ENCODE measurements at regions not wholly inside any gene's neighbourhood (a gene's known extent, or its start where the extent isn't known, plus 50 kb on each side); places are given as distances from the start of the nearest gene placed in this dataset.

- H2AFZ ChIP-seq (ENCODE audit: low read depth, low read length), result peak overlapping the region; percentile 83
- H3K4me3 ChIP-seq (ENCODE audit: insufficient read depth, low read depth, low read length), result peak overlapping the region; percentile 49
- H4K20me1 ChIP-seq (ENCODE audit: insufficient read depth, low read length), result no peaks in the 10 kb centered on the region
- Mint-ChIP-seq H3K27ac (ENCODE audit: unreplicated experiment) (no peak overlapping the region), H3K4me3 (ENCODE audit: unreplicated experiment) (peak overlapping the region; percentile 79), H3K36me3 (ENCODE audit: low read depth, unreplicated experiment) (no peaks in the 10 kb centered on the region), H3K27me3 (ENCODE audit: low read depth, unreplicated experiment) (peaks cover 10% of the 10 kb centered on the region), H3K9me3 (ENCODE audit: unreplicated experiment) (peaks cover 9% of the 10 kb centered on the region), H3K4me1 (ENCODE audit: low read depth, unreplicated experiment) (no peaks in the 10 kb centered on the region)
- no peaks in the 10 kb centered on the region for H3K36me3 ChIP-seq (ENCODE audit: insufficient read depth, low read length)
- H3K79me2 ChIP-seq (ENCODE audit: insufficient read depth, low read length), result no peaks in the 10 kb centered on the region
- H3K27ac ChIP-seq (ENCODE audit: low read depth, low read length), result no peak overlapping the region
- peak; percentile 43 for DNase-seq (ENCODE audit: low read depth)
- TF ChIP-seq CTCF (IDR thresholded peaks at IDR 0.05; ENCODE audit: insufficient read depth, low read depth, low read length), result no peak
- no peak for TF ChIP-seq EZH2 (IDR thresholded peaks at IDR 0.05; ENCODE audit: insufficient read depth, low read length)
- H3K4me1 ChIP-seq (ENCODE audit: insufficient read depth, low read length), result peaks cover 8% of the 10 kb centered on the region
- no peak overlapping the region for H3K9ac ChIP-seq (ENCODE audit: low read length)
- peaks cover 9% of the 10 kb centered on the region for H3K27me3 ChIP-seq (ENCODE audit: insufficient read depth, low read length)
- H3K4me2 ChIP-seq (ENCODE audit: low read length), result peak overlapping the region; percentile 88
- no peak for FAIRE-seq
- no peaks in the 10 kb centered on the region for H3K9me3 ChIP-seq (ENCODE audit: insufficient read depth, low read depth, low read length)
These were observed 104.0 kb downstream of the FAM53A start for GRCh38 chr4:1579901-1580691.

GRCh38 chr4:1579001-1579900 is 104.9 kb downstream of the FAM53A start:
- no peak overlapping the region for H3K27ac Mint-ChIP-seq (ENCODE audit: unreplicated experiment)
- H2AFZ ChIP-seq (ENCODE audit: low read depth, low read length), result peak overlapping the region; percentile 75
- TF ChIP-seq EZH2 (IDR thresholded peaks at IDR 0.05; ENCODE audit: insufficient read depth, low read length) (no peak), CTCF (IDR thresholded peaks at IDR 0.05; ENCODE audit: insufficient read depth, low read depth, low read length) (no peak)
- peak overlapping the region; percentile 52 for H3K9ac ChIP-seq (ENCODE audit: low read length)
- no peaks in the 10 kb centered on the region for H3K9me3 ChIP-seq (ENCODE audit: insufficient read depth, low read depth, low read length)
- H3K4me1 Mint-ChIP-seq (ENCODE audit: low read depth, unreplicated experiment), result no peaks in the 10 kb centered on the region
- no peaks in the 10 kb centered on the region for H3K36me3 ChIP-seq (ENCODE audit: insufficient read depth, low read length)
- H3K27me3 ChIP-seq (ENCODE audit: insufficient read depth, low read length), result peaks cover 9% of the 10 kb centered on the region
- H3K4me1 ChIP-seq (ENCODE audit: insufficient read depth, low read length), result peaks cover 8% of the 10 kb centered on the region
- H3K4me3 ChIP-seq (ENCODE audit: insufficient read depth, low read depth, low read length), result peak overlapping the region; percentile 49
- FAIRE-seq, result no peak
- H3K27me3 Mint-ChIP-seq (ENCODE audit: low read depth, unreplicated experiment), result peaks cover 11% of the 10 kb centered on the region
- no peaks in the 10 kb centered on the region for H3K79me2 ChIP-seq (ENCODE audit: insufficient read depth, low read length)
- H3K4me3 Mint-ChIP-seq (ENCODE audit: unreplicated experiment), result peak overlapping the region; percentile 79
- peak overlapping the region; percentile 88 for H3K4me2 ChIP-seq (ENCODE audit: low read length)
- no peaks in the 10 kb centered on the region for H3K36me3 Mint-ChIP-seq (ENCODE audit: low read depth, unreplicated experiment)
- no peaks in the 10 kb centered on the region for H4K20me1 ChIP-seq (ENCODE audit: insufficient read depth, low read length)
- H3K27ac ChIP-seq (ENCODE audit: low read depth, low read length), result no peak overlapping the region
- DNase-seq (ENCODE audit: low read depth), result peak; percentile 23
- H3K9me3 Mint-ChIP-seq (ENCODE audit: unreplicated experiment), result peaks cover 9% of the 10 kb centered on the region

All from astrocyte (in vitro differentiated cells and primary cell).